GM12865 (cell line): ENCODE measurements at regions not wholly inside any gene's neighbourhood (a gene's known extent, or its start where the extent isn't known, plus 50 kb on each side); places are given as distances from the start of the nearest gene placed in this dataset.

ENCODE experiments used
- DNase-seq: peaks from one replicate; pipeline ENCODE4 v3.0.0; 2010; ENCODE audit warnings: low read depth
- H3K4me3 ChIP-seq: 2 replicates; pipeline ENCODE4 v1.5.1; 2011; ENCODE audit warnings: mild to moderate bottlenecking, low read depth, low read length, control low read depth
- CTCF ChIP-seq: IDR thresholded peaks from 2 replicates; pipeline ENCODE4 v1.5.1; 2011; ENCODE audit warnings: low read length, control low read depth, low read depth, inconsistent platforms; ENCODE audit not compliant: insufficient read depth; ENCODE audit errors: missing control alignments

DNA sequence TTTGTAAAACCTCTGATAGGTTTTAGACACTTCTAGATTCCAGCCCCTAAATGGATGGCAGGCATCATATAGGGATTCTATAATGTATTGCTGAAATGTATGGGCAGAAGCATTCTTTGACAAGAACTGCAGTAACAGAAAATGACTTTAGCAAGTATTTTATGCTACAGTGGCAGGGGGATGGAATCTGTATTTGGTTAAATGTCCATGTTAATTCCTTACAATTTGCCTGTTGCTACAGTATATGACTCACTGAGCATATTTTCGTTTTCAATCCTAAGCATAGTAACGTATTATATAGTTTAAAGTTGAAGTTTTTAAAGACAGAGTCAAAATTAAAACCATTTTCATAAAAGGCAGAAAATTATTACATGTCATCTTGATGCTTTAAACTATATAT, 150.1 kb downstream of the MEX3B start:
- no peak for TF ChIP-seq CTCF
- no peak for DNase-seq
- H3K4me3 ChIP-seq = no peak overlapping the region

DNA sequence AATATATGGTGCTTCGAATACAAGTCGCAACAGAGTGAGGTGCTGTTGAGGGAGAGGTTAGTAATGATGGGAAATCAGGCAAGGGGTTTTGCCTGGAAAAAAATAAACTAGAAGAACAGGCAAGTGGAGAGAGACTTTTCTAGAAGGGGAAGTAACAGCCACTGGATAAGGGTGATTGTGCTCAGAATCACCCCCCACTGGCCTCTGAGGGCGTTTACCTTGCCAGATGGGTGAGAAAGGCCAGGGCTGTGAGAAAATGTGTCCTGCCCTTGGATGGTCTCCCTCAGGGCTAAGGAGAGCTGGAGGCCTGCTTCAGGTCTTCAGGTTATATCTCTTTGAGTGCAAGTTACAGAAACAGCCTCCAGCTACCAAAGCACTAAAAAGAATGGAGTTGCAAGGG, 151.8 kb downstream of the MEX3B start:
- H3K4me3 ChIP-seq = no peak overlapping the region
- no peak for TF ChIP-seq CTCF
- DNase-seq = no peak

GRCh38 chr15:81893182-81893835, 152.5 kb downstream of the MEX3B start:
- DNase-seq = no peak
- H3K4me3 ChIP-seq = no peak overlapping the region
- TF ChIP-seq CTCF = no peak

- H3K4me3 ChIP-seq = no peak overlapping the region
- DNase-seq = no peak
- no peak for TF ChIP-seq CTCF
These were observed 155.3 kb downstream of the MEX3B start for GRCh38 chr15:81890496-81890895.

DNA sequence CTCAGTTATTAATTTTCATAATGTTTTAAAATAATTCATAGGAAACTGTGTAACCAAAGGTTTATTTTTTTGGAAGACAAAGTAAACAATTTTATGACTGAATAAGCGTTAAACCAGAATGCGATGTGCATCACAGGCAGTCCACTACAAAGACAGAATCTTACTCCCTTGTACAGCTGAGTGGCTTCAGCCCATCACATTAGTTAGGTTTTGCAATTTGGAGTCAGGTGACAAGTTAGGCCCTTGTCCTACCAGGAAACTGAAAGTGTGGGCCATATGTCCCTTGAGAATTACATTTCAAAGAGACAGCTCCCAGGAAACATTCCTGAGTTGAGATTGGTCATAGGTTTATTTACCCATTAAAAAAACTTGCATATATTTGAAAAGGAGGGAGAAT, 156.3 kb downstream of the MEX3B start:
- DNase-seq = no peak
- no peak for TF ChIP-seq CTCF
- no peak overlapping the region for H3K4me3 ChIP-seq

DNA sequence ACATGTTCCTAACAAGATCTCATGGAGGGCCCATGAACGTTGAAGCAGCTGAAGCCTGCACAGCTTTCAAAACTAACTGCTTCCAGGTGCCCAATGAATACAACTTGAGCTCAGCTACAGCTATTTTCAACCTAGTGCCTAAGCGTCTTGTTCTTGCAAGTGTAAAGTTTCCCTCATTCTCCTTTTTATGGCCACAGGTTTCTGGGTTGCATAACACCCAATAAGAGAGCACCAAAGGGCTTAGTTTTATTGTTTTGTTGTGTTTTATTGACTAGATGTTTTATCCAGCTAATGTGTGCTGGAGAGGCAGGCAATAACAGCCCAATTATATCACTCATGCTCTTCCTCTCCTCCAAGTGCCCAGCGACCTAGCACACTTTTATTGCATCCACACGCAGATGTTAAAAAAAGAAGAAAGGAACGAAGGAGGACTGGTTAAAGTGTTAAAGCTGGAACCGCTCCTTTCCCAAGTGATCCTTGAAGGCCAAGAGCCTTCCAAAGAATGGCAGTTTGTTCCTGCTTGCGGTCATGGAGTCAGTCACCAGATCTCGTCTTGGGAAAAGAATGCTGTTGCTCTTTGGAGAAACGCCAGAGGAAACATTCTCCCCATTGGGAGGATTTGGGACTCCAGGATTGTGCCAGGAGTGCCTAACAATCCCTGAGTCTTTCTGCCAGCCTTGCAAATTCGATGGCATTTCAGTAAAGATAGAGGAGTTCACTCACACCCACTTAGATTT, 156.9 kb downstream of the MEX3B start:
- no peak overlapping the region for H3K4me3 ChIP-seq
- no peak for DNase-seq
- no peak for TF ChIP-seq CTCF
